Smooth muscle cell (in vitro differentiated cells): ENCODE measurements at regions not wholly inside any gene's neighbourhood (a gene's known extent, or its start where the extent isn't known, plus 50 kb on each side); places are given as distances from the start of the nearest gene placed in this dataset.
"Not testable (repeated sequence)": the region's sequence is repeated elsewhere in the genome, so short reads cannot be mapped to it uniquely, and the experiment has no call there.

ENCODE experiments used
- DNase-seq: peaks from one replicate; lab custom pipeline; 2025; ENCODE audit not compliant: unreplicated experiment; lab: John Stamatoyannopoulos, UW
- H2AFZ ChIP-seq: fragments of 200-600 bp; sonication (generic); 2 replicates; pipeline ENCODE4 v1.6.0; 2016; ENCODE audit warnings: antibody characterized with exemption, low read depth, mild to moderate bottlenecking
- H3F3A ChIP-seq: fragments of 200-600 bp; sonication (generic); 2 replicates; pipeline ENCODE4 v1.6.0; 2017; ENCODE audit warnings: antibody characterized with exemption, low read depth
- H3K27ac ChIP-seq: fragments of 200-600 bp; sonication (generic); 2 replicates; pipeline ENCODE4 v1.5.1; 2016; ENCODE audit warnings: low read depth, mild to moderate bottlenecking
- H3K27me3 ChIP-seq: fragments of 200-600 bp; sonication (generic); 2 replicates; pipeline ENCODE4 v1.6.1; 2016; ENCODE audit warnings: low read depth, mild to moderate bottlenecking
- H3K36me3 ChIP-seq: fragments of 200-600 bp; sonication (generic); 2 replicates; pipeline ENCODE4 v1.5.1; 2016; ENCODE audit warnings: low read depth
- H3K4me1 ChIP-seq: fragments of 200-600 bp; sonication (generic); 2 replicates; pipeline ENCODE4 v1.5.1; 2016; ENCODE audit warnings: low read depth
- H3K4me2 ChIP-seq: fragments of 200-600 bp; sonication (generic); 2 replicates; pipeline ENCODE4 v1.6.0; 2016; ENCODE audit warnings: mild to moderate bottlenecking
- H3K4me3 ChIP-seq: fragments of 200-600 bp; sonication (generic); 2 replicates; pipeline ENCODE4 v1.5.1; 2016; ENCODE audit warnings: mild to moderate bottlenecking
- H3K79me2 ChIP-seq: fragments of 200-600 bp; sonication (generic); 2 replicates; pipeline ENCODE4 v1.6.0; 2016; ENCODE audit warnings: low read depth, mild to moderate bottlenecking
- H3K9ac ChIP-seq: fragments of 200-600 bp; sonication (generic); 2 replicates; pipeline ENCODE4 v1.6.0; 2016; ENCODE audit warnings: low read depth
- H3K9me3 ChIP-seq: fragments of 200-600 bp; sonication (generic); replicated peaks from 2 replicates; pipeline ENCODE4 v1.5.1; 2016; ENCODE audit warnings: low read depth
- H4K20me1 ChIP-seq: fragments of 200-600 bp; sonication (generic); 2 replicates; pipeline ENCODE4 v1.6.0; 2016; ENCODE audit warnings: low read depth
- WGBS: methylation state at CpG from one replicate; pipeline ENCODE4 v1.1.7; 2016; ENCODE audit warnings: low lambda C conversion rate; 5-methylcytosine and 5-hydroxymethylcytosine counted together
- TF ChIP-seq, protein P1 (sequence below): fragments of 200-600 bp; sonication (generic); IDR thresholded peaks from 2 replicates; pipeline ENCODE4 v1.5.1; 2017; ENCODE audit warnings: borderline replicate concordance, mild to moderate bottlenecking, antibody characterized with exemption; ENCODE audit not compliant: insufficient read depth, poor library complexity, severe bottlenecking

DNA sequence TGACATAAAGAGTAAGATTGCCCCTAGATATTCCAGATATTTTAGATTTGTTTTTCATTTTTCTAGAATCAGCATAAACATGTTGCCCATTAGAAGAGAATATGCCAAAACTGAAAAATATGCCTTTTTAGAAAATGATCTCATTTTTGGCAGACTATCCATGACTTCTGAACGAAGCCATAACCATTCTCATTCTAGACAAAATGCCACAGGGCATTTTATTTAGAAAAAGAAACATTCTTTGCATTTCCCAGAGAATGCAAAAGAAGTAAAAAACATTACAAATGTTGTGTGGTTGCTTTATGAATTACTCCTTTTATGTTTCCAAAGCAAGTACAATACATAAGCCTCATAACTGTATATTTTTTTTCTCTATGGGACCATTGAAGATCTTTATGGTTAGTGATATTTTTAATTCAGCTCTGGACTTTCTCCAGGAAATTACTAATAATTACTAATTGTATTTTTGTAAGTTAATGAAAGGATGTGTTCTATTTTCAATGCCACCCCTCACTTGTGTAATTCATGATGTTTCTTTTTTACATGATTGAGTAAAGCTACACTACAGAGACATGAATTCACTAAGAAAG lies 109.6 kb upstream of the SEM1 start:
- Histone ChIP-seq H3K79me2 (no peaks in the 10 kb centered on the region), H3K27me3 (peaks cover 8% of the 10 kb centered on the region), H3K27ac (no peak overlapping the region), H4K20me1 (no peaks in the 10 kb centered on the region), H3K4me3 (no peak overlapping the region), H2AFZ (no peak overlapping the region), H3K36me3 (no peaks in the 10 kb centered on the region), H3K9me3 (no peaks in the 10 kb centered on the region), H3F3A (no peaks in the 10 kb centered on the region), H3K9ac (no peak overlapping the region), H3K4me2 (no peak overlapping the region), H3K4me1 (no peaks in the 10 kb centered on the region)
- no peak for DNase-seq
- TF ChIP-seq, protein P1, sequence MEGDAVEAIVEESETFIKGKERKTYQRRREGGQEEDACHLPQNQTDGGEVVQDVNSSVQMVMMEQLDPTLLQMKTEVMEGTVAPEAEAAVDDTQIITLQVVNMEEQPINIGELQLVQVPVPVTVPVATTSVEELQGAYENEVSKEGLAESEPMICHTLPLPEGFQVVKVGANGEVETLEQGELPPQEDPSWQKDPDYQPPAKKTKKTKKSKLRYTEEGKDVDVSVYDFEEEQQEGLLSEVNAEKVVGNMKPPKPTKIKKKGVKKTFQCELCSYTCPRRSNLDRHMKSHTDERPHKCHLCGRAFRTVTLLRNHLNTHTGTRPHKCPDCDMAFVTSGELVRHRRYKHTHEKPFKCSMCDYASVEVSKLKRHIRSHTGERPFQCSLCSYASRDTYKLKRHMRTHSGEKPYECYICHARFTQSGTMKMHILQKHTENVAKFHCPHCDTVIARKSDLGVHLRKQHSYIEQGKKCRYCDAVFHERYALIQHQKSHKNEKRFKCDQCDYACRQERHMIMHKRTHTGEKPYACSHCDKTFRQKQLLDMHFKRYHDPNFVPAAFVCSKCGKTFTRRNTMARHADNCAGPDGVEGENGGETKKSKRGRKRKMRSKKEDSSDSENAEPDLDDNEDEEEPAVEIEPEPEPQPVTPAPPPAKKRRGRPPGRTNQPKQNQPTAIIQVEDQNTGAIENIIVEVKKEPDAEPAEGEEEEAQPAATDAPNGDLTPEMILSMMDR, result no peak
- 50% methylated on average over 1 of the region's 1 CpG for WGBS

DNA sequence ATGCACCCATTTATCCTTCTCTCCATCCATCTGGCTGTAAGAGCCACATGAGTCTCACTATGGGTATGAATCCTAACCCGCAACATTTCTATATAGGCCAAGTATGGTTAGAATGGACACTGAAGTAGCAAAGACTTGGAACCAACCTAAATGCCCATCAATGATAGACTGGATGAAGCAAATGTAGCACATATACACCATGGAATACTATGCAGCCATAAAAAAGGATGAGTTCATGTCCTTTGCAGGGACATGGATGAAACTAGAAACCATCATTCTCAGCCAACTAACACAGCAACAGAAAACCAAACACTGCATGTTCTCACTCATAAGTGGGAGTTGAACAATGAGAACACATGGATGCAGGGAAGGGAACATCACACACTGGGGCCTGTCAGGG lies 111.5 kb upstream of the SEM1 start:
- 96% methylated on average over 1 of the region's 1 CpG for WGBS

DNA sequence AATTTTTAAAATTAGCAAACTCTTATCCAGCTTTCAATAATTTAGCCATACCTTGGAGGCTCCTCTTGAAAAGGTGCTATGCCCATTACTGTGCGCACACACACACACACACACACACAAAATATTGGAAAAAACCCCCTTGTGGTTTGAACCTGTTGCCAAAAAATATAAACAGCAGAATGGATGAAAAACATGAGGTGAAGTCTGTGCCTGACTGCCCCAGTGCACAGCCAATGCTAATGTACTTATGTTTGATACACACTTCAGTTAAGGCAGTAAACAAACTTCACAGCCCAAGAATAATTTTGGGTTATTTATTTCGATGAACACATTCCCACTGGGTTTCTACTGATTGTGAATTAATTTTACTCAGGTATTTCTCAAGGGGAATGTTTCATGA lies 113.2 kb upstream of the SEM1 start:
- H3K4me3 ChIP-seq, result no peak overlapping the region
- TF ChIP-seq, protein P1, result no peak
- WGBS, result 77% methylated on average over 2 of the region's 2 CpGs
- no peak overlapping the region for H3K9ac ChIP-seq
- no peaks in the 10 kb centered on the region for H3K9me3 ChIP-seq
- H3K27me3 ChIP-seq, result no peaks in the 10 kb centered on the region
- no peaks in the 10 kb centered on the region for H3K36me3 ChIP-seq
- H4K20me1 ChIP-seq, result no peaks in the 10 kb centered on the region
- peak overlapping the region; percentile 21 for H3K4me2 ChIP-seq
- H3K4me1 ChIP-seq, result no peaks in the 10 kb centered on the region
- H3K27ac ChIP-seq, result no peak overlapping the region
- no peaks in the 10 kb centered on the region for H3K79me2 ChIP-seq
- DNase-seq, result no peak
- H3F3A ChIP-seq, result no peaks in the 10 kb centered on the region
- no peak overlapping the region for H2AFZ ChIP-seq

More for the DNA sequence above, 111.5 kb upstream of the SEM1 start:
- H3K4me3 ChIP-seq, H3K27me3 ChIP-seq, H4K20me1 ChIP-seq, H3K9ac ChIP-seq, H3K4me1 ChIP-seq, DNase-seq, H2AFZ ChIP-seq, H3K27ac ChIP-seq, H3K4me2 ChIP-seq, H3K36me3 ChIP-seq, H3K9me3 ChIP-seq, H3F3A ChIP-seq, H3K79me2 ChIP-seq: not testable (repeated sequence)

DNA sequence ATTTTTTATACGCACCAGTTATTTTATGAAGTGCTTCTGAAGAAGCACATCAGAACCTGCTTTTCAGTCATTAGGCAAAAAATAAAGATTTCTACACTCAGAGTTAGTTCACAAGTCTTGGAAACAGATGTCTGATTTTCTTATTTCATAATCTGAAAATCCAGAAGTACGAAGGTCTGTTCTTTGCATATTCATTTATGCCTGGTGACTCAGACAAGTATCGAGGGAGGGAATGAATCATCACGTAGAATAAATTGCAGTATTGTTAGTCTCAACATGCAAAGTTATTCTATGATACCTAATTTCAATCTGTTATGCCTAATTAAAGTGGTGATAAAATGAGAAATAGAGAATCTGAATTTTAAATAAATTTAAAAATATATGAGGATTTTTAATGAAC lies 113.6 kb upstream of the SEM1 start:
- Histone ChIP-seq H3F3A (no peaks in the 10 kb centered on the region), H3K4me1 (no peaks in the 10 kb centered on the region), H3K79me2 (no peaks in the 10 kb centered on the region), H3K27me3 (no peaks in the 10 kb centered on the region), H2AFZ (no peak overlapping the region), H3K9ac (no peak overlapping the region), H3K4me2 (peak overlapping the region; percentile 21), H3K36me3 (no peaks in the 10 kb centered on the region), H3K9me3 (no peaks in the 10 kb centered on the region), H3K27ac (no peak overlapping the region), H4K20me1 (no peaks in the 10 kb centered on the region), H3K4me3 (no peak overlapping the region)
- WGBS, result 49% methylated on average over 4 of the region's 4 CpGs
- DNase-seq, result no peak
- TF ChIP-seq, protein P1, result no peak
